ENCODE measurements at regions not wholly inside any gene's neighbourhood (a gene's known extent, or its start where the extent isn't known, plus 50 kb on each side); places are given as distances from the start of the nearest gene placed in this dataset.

DNA sequence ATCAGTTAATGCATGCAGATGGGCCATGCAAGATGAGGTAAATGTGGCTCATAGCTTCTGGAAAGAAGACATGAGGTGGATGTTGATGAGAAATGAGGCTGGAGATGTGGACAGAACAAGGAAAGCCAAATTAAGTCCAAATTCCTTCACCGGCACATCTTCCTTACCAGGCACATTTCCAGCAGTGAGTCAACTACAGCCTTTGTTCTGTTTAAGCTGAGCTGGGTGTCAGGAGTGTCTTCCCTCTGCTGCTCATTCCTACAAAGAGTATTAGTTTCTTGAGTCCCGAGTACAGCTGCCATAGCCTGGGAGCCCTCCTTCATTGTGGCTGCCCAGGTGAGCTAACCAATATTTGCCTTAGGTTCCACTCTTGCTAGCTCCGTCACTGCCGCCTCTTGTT, 945.0 kb downstream of the SLC4A3 start:
- Histone ChIP-seq H3K36me3 (replicated peaks; ENCODE audit: insufficient read depth, low read depth) (no peaks in the 10 kb centered on the region), H3K79me2 (no peaks in the 10 kb centered on the region), H3K9me3 (ENCODE audit: low read depth) (no peaks in the 10 kb centered on the region), H3K4me3 (no peak overlapping the region), H3K9me2 (replicated peaks; ENCODE audit: insufficient read depth) (no peaks in the 10 kb centered on the region), H3K27me3 (no peaks in the 10 kb centered on the region), H2AFZ (no peak overlapping the region), H3K4me2 (no peak overlapping the region), H3K27ac (no peak overlapping the region), H3K4me1 (ENCODE audit: insufficient read depth) (no peaks in the 10 kb centered on the region), H4K20me1 (ENCODE audit: insufficient read depth, poor library complexity, severe bottlenecking) (no peaks in the 10 kb centered on the region)
- no peak for TF ChIP-seq EZH2phosphoT487 (IDR thresholded peaks at IDR 0.05; ENCODE audit: low read depth, severe bottlenecking, unreplicated experiment)
- no peak for DNase-seq (ENCODE audit: low spot score)
- 90% methylated on average over 4 of the region's 4 CpGs for WGBS (ENCODE audit: low lambda C conversion rate, missing lambda C conversion rate)

DNA sequence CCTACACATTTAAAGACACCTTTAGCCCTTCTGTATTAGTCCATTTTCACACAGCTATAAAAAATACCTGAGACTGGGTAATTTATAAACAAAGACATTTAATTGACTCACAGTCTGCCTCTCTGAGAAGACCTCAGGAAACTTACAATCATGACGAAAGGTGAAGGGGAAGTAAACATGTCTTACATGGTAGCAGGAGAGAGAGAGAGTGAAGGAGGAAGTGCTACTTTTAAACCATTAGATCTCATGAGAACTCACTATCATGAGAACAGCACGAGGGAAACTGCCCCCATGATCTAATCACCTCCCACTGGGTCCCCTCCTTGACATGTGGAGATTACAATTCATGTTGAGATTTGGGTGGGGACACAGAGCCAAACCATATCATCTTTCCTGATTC, 946.6 kb downstream of the SLC4A3 start:
- DNase-seq (ENCODE audit: low spot score), result no peak
- Histone ChIP-seq H3K9me2 (replicated peaks; ENCODE audit: insufficient read depth) (no peaks in the 10 kb centered on the region), H3K4me3 (no peak overlapping the region), H3K4me1 (ENCODE audit: insufficient read depth) (no peaks in the 10 kb centered on the region), H2AFZ (no peak overlapping the region), H3K9me3 (ENCODE audit: low read depth) (no peaks in the 10 kb centered on the region), H3K27ac (no peak overlapping the region), H3K79me2 (no peaks in the 10 kb centered on the region), H3K36me3 (replicated peaks; ENCODE audit: insufficient read depth, low read depth) (no peaks in the 10 kb centered on the region), H4K20me1 (ENCODE audit: insufficient read depth, poor library complexity, severe bottlenecking) (no peaks in the 10 kb centered on the region), H3K4me2 (no peak overlapping the region), H3K27me3 (no peaks in the 10 kb centered on the region)
- TF ChIP-seq, protein P1, sequence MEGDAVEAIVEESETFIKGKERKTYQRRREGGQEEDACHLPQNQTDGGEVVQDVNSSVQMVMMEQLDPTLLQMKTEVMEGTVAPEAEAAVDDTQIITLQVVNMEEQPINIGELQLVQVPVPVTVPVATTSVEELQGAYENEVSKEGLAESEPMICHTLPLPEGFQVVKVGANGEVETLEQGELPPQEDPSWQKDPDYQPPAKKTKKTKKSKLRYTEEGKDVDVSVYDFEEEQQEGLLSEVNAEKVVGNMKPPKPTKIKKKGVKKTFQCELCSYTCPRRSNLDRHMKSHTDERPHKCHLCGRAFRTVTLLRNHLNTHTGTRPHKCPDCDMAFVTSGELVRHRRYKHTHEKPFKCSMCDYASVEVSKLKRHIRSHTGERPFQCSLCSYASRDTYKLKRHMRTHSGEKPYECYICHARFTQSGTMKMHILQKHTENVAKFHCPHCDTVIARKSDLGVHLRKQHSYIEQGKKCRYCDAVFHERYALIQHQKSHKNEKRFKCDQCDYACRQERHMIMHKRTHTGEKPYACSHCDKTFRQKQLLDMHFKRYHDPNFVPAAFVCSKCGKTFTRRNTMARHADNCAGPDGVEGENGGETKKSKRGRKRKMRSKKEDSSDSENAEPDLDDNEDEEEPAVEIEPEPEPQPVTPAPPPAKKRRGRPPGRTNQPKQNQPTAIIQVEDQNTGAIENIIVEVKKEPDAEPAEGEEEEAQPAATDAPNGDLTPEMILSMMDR (IDR thresholded peaks at IDR 0.05; ENCODE audit: poor library complexity), result no peak
- TF ChIP-seq EZH2 (IDR thresholded peaks at IDR 0.05; ENCODE audit: borderline replicate concordance) (no peak), EZH2phosphoT487 (IDR thresholded peaks at IDR 0.05; ENCODE audit: low read depth, severe bottlenecking, unreplicated experiment) (no peak)
- 75% methylated on average over 2 of the region's 2 CpGs for WGBS (ENCODE audit: low lambda C conversion rate, missing lambda C conversion rate)

DNA sequence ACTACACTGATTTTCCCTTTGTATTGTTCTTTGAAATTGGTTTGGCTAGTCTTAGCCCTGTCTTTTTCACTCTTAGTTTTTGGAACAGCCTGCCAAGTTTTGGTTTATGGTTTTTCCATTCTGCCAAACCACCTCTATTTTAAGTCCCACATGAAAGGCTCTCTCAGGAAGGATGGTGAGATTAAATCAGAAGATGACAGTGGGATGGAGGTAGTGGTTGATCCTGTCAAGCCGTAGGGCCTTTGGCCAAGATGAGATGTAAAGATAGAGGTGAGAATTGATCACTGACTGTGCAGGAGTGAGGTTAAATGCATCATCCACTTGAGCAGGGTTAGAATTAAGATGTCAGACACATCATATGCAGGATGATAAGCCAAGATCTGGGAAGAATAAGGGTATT, 948.5 kb downstream of the SLC4A3 start:
- no peak overlapping the region for H3K4me2 ChIP-seq
- TF ChIP-seq EZH2phosphoT487 (IDR thresholded peaks at IDR 0.05; ENCODE audit: low read depth, severe bottlenecking, unreplicated experiment) (no peak), EZH2 (IDR thresholded peaks at IDR 0.05; ENCODE audit: borderline replicate concordance) (no peak)
- TF ChIP-seq, protein P1 (IDR thresholded peaks at IDR 0.05; ENCODE audit: poor library complexity), result no peak
- no peaks in the 10 kb centered on the region for H3K27me3 ChIP-seq
- no peaks in the 10 kb centered on the region for H3K9me2 ChIP-seq (replicated peaks; ENCODE audit: insufficient read depth)
- WGBS (ENCODE audit: low lambda C conversion rate, missing lambda C conversion rate), result 48% methylated on average over 1 of the region's 1 CpG
- H3K4me1 ChIP-seq (ENCODE audit: insufficient read depth), result no peaks in the 10 kb centered on the region
- no peaks in the 10 kb centered on the region for H4K20me1 ChIP-seq (ENCODE audit: insufficient read depth, poor library complexity, severe bottlenecking)
- DNase-seq (ENCODE audit: low spot score), result no peak
- H3K4me3 ChIP-seq, result no peak overlapping the region
- H3K27ac ChIP-seq, result no peak overlapping the region
- H2AFZ ChIP-seq, result no peak overlapping the region
- H3K9me3 ChIP-seq (ENCODE audit: low read depth), result no peaks in the 10 kb centered on the region
- H3K36me3 ChIP-seq (replicated peaks; ENCODE audit: insufficient read depth, low read depth), result no peaks in the 10 kb centered on the region
- H3K79me2 ChIP-seq, result no peaks in the 10 kb centered on the region

DNA sequence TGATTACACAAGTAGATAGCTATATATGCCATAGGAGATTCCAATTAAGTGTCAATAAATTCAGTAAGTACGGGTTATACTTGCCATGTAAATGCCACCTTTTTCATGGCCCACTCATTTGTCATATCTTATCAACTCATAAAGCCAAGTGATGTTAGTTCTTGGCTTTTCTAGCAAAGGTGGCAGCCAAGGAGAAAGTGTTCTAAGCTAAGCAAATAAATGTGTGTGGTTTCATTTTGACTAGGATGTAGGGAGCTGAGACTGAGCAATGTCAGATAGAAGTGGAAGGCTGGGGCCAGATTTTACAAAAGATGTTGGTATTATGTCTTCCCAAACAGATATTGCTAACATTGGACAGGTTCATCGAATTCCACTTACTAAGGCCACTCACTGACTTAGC, 952.0 kb downstream of the SLC4A3 start:
- Histone ChIP-seq H3K4me1 (ENCODE audit: insufficient read depth) (no peaks in the 10 kb centered on the region), H3K9me2 (replicated peaks; ENCODE audit: insufficient read depth) (no peaks in the 10 kb centered on the region), H3K27ac (no peak overlapping the region), H3K79me2 (no peaks in the 10 kb centered on the region), H3K4me3 (no peak overlapping the region), H2AFZ (no peak overlapping the region), H3K4me2 (no peak overlapping the region), H3K9me3 (ENCODE audit: low read depth) (no peaks in the 10 kb centered on the region), H4K20me1 (ENCODE audit: insufficient read depth, poor library complexity, severe bottlenecking) (no peaks in the 10 kb centered on the region), H3K36me3 (replicated peaks; ENCODE audit: insufficient read depth, low read depth) (no peaks in the 10 kb centered on the region), H3K27me3 (no peaks in the 10 kb centered on the region)
- DNase-seq (ENCODE audit: low spot score), result no peak
- TF ChIP-seq, protein P1 (IDR thresholded peaks at IDR 0.05; ENCODE audit: poor library complexity), result no peak
- TF ChIP-seq EZH2phosphoT487 (IDR thresholded peaks at IDR 0.05; ENCODE audit: low read depth, severe bottlenecking, unreplicated experiment), result peak; percentile 83
- 81% methylated on average over 2 of the region's 2 CpGs for WGBS (ENCODE audit: low lambda C conversion rate, missing lambda C conversion rate)

Measured in hepatocyte (in vitro differentiated cells).